Endothelial cell (in vitro differentiated cells): ENCODE measurements at regions not wholly inside any gene's neighbourhood (a gene's known extent, or its start where the extent isn't known, plus 50 kb on each side); places are given as distances from the start of the nearest gene placed in this dataset.

Experiments
- DNase-seq: peaks from one replicate; pipeline ENCODE4 v3.0.0; 2021; ENCODE audit warnings: low spot score
- H3K27ac Mint-ChIP-seq: one replicate; pipeline ENCODE4 v1.8.0; 2021; ENCODE audit warnings: mixed read lengths, inconsistent platforms; ENCODE audit not compliant: unreplicated experiment
- H3K27me3 Mint-ChIP-seq: one replicate; pipeline ENCODE4 v1.8.0; 2021; ENCODE audit warnings: mild to moderate bottlenecking, moderate library complexity, mixed read lengths, inconsistent platforms; ENCODE audit not compliant: unreplicated experiment
- H3K36me3 Mint-ChIP-seq: one replicate; pipeline ENCODE4 v1.8.0; 2021; ENCODE audit warnings: mild to moderate bottlenecking, low read depth, mixed read lengths, inconsistent platforms; ENCODE audit not compliant: unreplicated experiment
- H3K4me1 Mint-ChIP-seq: one replicate; pipeline ENCODE4 v1.8.0; 2021; ENCODE audit warnings: mild to moderate bottlenecking, mixed read lengths, inconsistent platforms; ENCODE audit not compliant: unreplicated experiment
- H3K4me3 Mint-ChIP-seq: one replicate; pipeline ENCODE4 v1.8.0; 2021; ENCODE audit warnings: mild to moderate bottlenecking, mixed read lengths, inconsistent platforms; ENCODE audit not compliant: unreplicated experiment
- H3K9me3 Mint-ChIP-seq: one replicate; pipeline ENCODE4 v1.8.0; 2021; ENCODE audit warnings: mixed read lengths, inconsistent platforms; ENCODE audit not compliant: unreplicated experiment
- CTCF ChIP-seq: fragments of 200-600 bp; sonication (generic); IDR thresholded peaks from one replicate; pipeline ENCODE4 v1.5.0; 2021; ENCODE audit warnings: antibody characterized with exemption; ENCODE audit not compliant: unreplicated experiment

- peaks cover 4% of the 10 kb centered on the region for H3K9me3 Mint-ChIP-seq
- no peak overlapping the region for H3K27ac Mint-ChIP-seq
- DNase-seq = no peak
- peaks cover 10% of the 10 kb centered on the region for H3K4me1 Mint-ChIP-seq
- H3K36me3 Mint-ChIP-seq = peaks cover 11% of the 10 kb centered on the region
- no peaks in the 10 kb centered on the region for H3K27me3 Mint-ChIP-seq
- no peak overlapping the region for H3K4me3 Mint-ChIP-seq
- TF ChIP-seq CTCF = no peak
Measured at GRCh38 chr5:131067636-131068035, 97.4 kb downstream of the HINT1 start.

GRCh38 chr5:131064669-131065371 is 100.2 kb downstream of the HINT1 start:
- peaks cover 10% of the 10 kb centered on the region for H3K4me1 Mint-ChIP-seq
- peaks cover 4% of the 10 kb centered on the region for H3K9me3 Mint-ChIP-seq
- H3K4me3 Mint-ChIP-seq = no peak overlapping the region
- H3K27ac Mint-ChIP-seq = peak overlapping the region; percentile 36
- no peak for DNase-seq
- H3K27me3 Mint-ChIP-seq = no peaks in the 10 kb centered on the region
- no peak for TF ChIP-seq CTCF
- peaks cover 11% of the 10 kb centered on the region for H3K36me3 Mint-ChIP-seq

- TF ChIP-seq CTCF = no peak
- H3K27ac Mint-ChIP-seq = no peak overlapping the region
- no peak overlapping the region for H3K4me3 Mint-ChIP-seq
- H3K9me3 Mint-ChIP-seq = no peaks in the 10 kb centered on the region
- no peaks in the 10 kb centered on the region for H3K36me3 Mint-ChIP-seq
- DNase-seq = no peak
- no peaks in the 10 kb centered on the region for H3K4me1 Mint-ChIP-seq
- no peaks in the 10 kb centered on the region for H3K27me3 Mint-ChIP-seq
Measured at GRCh38 chr5:131042021-131042789, 122.9 kb downstream of the HINT1 start.

GRCh38 chr5:131023498-131023865 is 141.6 kb downstream of the HINT1 start:
- Mint-ChIP-seq H3K9me3 (no peaks in the 10 kb centered on the region), H3K27me3 (no peaks in the 10 kb centered on the region), H3K27ac (no peak overlapping the region), H3K4me1 (peaks cover 13% of the 10 kb centered on the region), H3K36me3 (no peaks in the 10 kb centered on the region), H3K4me3 (no peak overlapping the region)
- no peak for TF ChIP-seq CTCF
- DNase-seq = no peak
